SW 1271 (cell line): ENCODE measurements at regions not wholly inside any gene's neighbourhood (a gene's known extent, or its start where the extent isn't known, plus 50 kb on each side); places are given as distances from the start of the nearest gene placed in this dataset.
A peak's percentile ranks its signal among the peaks of the same experiment; 100 is the strongest.
"Not testable (repeated sequence)": the region's sequence is repeated elsewhere in the genome, so short reads cannot be mapped to it uniquely, and the experiment has no call there.

Source experiments
- DNase-seq, 2 experiments: peaks; one replicate each; lab custom pipeline; 2025; lab: John Stamatoyannopoulos, UW

- no peak for DNase-seq
Observed at GRCh38 chr6:73943930-73944652, 248.1 kb downstream of the CD109 start.

GRCh38 chr6:73943411-73943810, 247.4 kb downstream of the CD109 start:
- DNase-seq: no peak

- DNase-seq: peak; percentile 66 to 81
Observed at GRCh38 chr6:73942592-73943186, 246.7 kb downstream of the CD109 start.

GRCh38 chr6:73941892-73942291, 245.9 kb downstream of the CD109 start:
- DNase-seq: no peak

GRCh38 chr6:73937805-73938204, 241.8 kb downstream of the CD109 start:
- no peak for DNase-seq

GRCh38 chr6:73932866-73933265, 236.9 kb downstream of the CD109 start:
- DNase-seq: no peak

GRCh38 chr6:73929405-73929804, 233.4 kb downstream of the CD109 start:
- no peak for DNase-seq

- DNase-seq: no peak
Observed at GRCh38 chr6:73927421-73927820, 231.4 kb downstream of the CD109 start.

GRCh38 chr6:73925703-73926102, 229.7 kb downstream of the CD109 start:
- not testable (repeated sequence) for DNase-seq

- DNase-seq: no peak
Observed at GRCh38 chr6:73923905-73924485, 228.0 kb downstream of the CD109 start.

- DNase-seq: no peak
Observed at GRCh38 chr6:73903155-73903554, 207.2 kb downstream of the CD109 start.

GRCh38 chr6:73901986-73902385, 206.0 kb downstream of the CD109 start:
- no peak for DNase-seq

GRCh38 chr6:73901311-73901710, 205.3 kb downstream of the CD109 start:
- no peak for DNase-seq

GRCh38 chr6:73898599-73898998, 202.6 kb downstream of the CD109 start:
- no peak for DNase-seq

GRCh38 chr6:73893696-73894095, 197.7 kb downstream of the CD109 start:
- DNase-seq: no peak

- DNase-seq: no peak
Observed at GRCh38 chr6:73888050-73888449, 192.0 kb downstream of the CD109 start.

- DNase-seq: no peak
Observed at GRCh38 chr6:73885393-73885792, 189.4 kb downstream of the CD109 start.

- no peak for DNase-seq
Observed at GRCh38 chr6:73884540-73884939, 188.5 kb downstream of the CD109 start.

- no peak for DNase-seq
Observed at GRCh38 chr6:73879501-73880293, 183.7 kb downstream of the CD109 start.

GRCh38 chr6:73878403-73878802, 182.4 kb downstream of the CD109 start:
- DNase-seq: no peak
